Psoas muscle (tissue), 7 donors: ENCODE measurements at regions not wholly inside any gene's neighbourhood (a gene's known extent, or its start where the extent isn't known, plus 50 kb on each side); places are given as distances from the start of the nearest gene placed in this dataset.

Experiments used
- ATAC-seq, 4 donors: fragments of 200-7000 bp; cut with Tn5 transposase; one replicate each; pipeline ENCODE4 v1.9.1; 2020; ENCODE audit warnings: moderate library complexity in 3 of 4, mild to moderate bottlenecking in 2 of 4
- DNase-seq, 2 donors: peaks; one replicate each; pipeline ENCODE4 v3.0.0-alpha.2; 2020
- H3K27ac ChIP-seq: fragments of 200-600 bp; one replicate; pipeline ENCODE4 v1.8.0; 2022
- H3K27me3 ChIP-seq, 3 donors: fragments of 200-600 bp in 1 of 3; one replicate each; pipeline versions ENCODE4 v1.6.1 to v1.8.0; 2013 to 2022; ENCODE audit warnings: low read length in 2 of 3, mild to moderate bottlenecking in 2 of 3, moderate library complexity in 1 of 3; ENCODE audit not compliant: insufficient read depth in 3 of 3
- H3K36me3 ChIP-seq, 2 donors: fragments of 200-600 bp in 1 of 2; one replicate each; pipeline versions ENCODE4 v1.6.1 to v1.8.0; 2013 to 2022; ENCODE audit warnings: low read depth in 1 of 2, mild to moderate bottlenecking in 1 of 2, moderate library complexity in 1 of 2; ENCODE audit not compliant: insufficient read depth in 1 of 2
- H3K4me1 ChIP-seq: fragments of 200-600 bp; one replicate; pipeline ENCODE4 v1.8.0; 2022
- H3K4me3 ChIP-seq: fragments of 200-600 bp; one replicate; pipeline ENCODE4 v1.8.0; 2022; ENCODE audit warnings: mild to moderate bottlenecking
- H3K9me3 ChIP-seq: fragments of 200-600 bp; one replicate; pipeline ENCODE4 v1.8.0; 2022
- WGBS, 3 donors: extraction: QIAGEN DNeasy Blood & Tissue Kit; methylation state at CpG; one replicate each; pipeline versions ENCODE4 v1.1.6 to v1.1.7; 2013; 5-methylcytosine and 5-hydroxymethylcytosine counted together
- intact Hi-C, 2 donors: fragments of 100-400 bp; cut with DNase I; formaldehyde crosslinking; loops; one replicate each; pipeline versions ENCODE4 v1.11.0 to v1.14.2; 2022
- TF ChIP-seq, protein P1 (sequence below): fragments of 200-600 bp; IDR thresholded peaks from one replicate; pipeline ENCODE4 v1.8.0; 2022; ENCODE audit warnings: antibody characterized with exemption
- donor health status: healthy with polysubstance abuse.
- donor health status: DM: no; HTN: no; CAD: no; lungs with moderate emphysema.
- donor health status: Bipolar disorder and iron deficiency.
- donor health status: healthy.
- donor health status: DM: yes; HTN: yes; CAD: no.
- donor health status: DM: no; HTN: no; CAD: no.
- donor health status: DM: yes; HTN: yes; CAD: no.

- Histone ChIP-seq H3K27ac (no peak overlapping the region), H3K4me3 (no peak overlapping the region), H3K36me3 (no peaks in the 10 kb centered on the region), H3K27me3 (peaks cover 0 to 48% (median 2%) of the 10 kb centered on the region in 3 donors), H3K4me1 (no peaks in the 10 kb centered on the region), H3K9me3 (no peaks in the 10 kb centered on the region)
- DNase-seq (no peak), ATAC-seq (no peak)
- intact Hi-C loops, result no loop called here
- WGBS, 3 donors, result 62 to 67% (median 66%) methylated on average over 4 of the region's 4 CpGs
- TF ChIP-seq, protein P1, sequence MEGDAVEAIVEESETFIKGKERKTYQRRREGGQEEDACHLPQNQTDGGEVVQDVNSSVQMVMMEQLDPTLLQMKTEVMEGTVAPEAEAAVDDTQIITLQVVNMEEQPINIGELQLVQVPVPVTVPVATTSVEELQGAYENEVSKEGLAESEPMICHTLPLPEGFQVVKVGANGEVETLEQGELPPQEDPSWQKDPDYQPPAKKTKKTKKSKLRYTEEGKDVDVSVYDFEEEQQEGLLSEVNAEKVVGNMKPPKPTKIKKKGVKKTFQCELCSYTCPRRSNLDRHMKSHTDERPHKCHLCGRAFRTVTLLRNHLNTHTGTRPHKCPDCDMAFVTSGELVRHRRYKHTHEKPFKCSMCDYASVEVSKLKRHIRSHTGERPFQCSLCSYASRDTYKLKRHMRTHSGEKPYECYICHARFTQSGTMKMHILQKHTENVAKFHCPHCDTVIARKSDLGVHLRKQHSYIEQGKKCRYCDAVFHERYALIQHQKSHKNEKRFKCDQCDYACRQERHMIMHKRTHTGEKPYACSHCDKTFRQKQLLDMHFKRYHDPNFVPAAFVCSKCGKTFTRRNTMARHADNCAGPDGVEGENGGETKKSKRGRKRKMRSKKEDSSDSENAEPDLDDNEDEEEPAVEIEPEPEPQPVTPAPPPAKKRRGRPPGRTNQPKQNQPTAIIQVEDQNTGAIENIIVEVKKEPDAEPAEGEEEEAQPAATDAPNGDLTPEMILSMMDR, result no peak
Measured at GRCh38 chr12:111209811-111210210, 159.1 kb downstream of the PHETA1 start.

- Histone ChIP-seq H3K4me3 (no peak overlapping the region), H3K36me3 (no peaks in the 10 kb centered on the region), H3K27me3 (peaks cover 0 to 49% (median 2%) of the 10 kb centered on the region in 3 donors), H3K4me1 (no peaks in the 10 kb centered on the region), H3K9me3 (no peaks in the 10 kb centered on the region), H3K27ac (no peak overlapping the region)
- TF ChIP-seq, protein P1, result no peak
- ATAC-seq (no peak), DNase-seq (no peak)
- intact Hi-C loops, result no loop called here
- WGBS, 3 donors, result 38 to 58% (median 47%) methylated on average over 3 of the region's 3 CpGs
Measured at GRCh38 chr12:111207761-111208160, 161.1 kb downstream of the PHETA1 start.

DNA sequence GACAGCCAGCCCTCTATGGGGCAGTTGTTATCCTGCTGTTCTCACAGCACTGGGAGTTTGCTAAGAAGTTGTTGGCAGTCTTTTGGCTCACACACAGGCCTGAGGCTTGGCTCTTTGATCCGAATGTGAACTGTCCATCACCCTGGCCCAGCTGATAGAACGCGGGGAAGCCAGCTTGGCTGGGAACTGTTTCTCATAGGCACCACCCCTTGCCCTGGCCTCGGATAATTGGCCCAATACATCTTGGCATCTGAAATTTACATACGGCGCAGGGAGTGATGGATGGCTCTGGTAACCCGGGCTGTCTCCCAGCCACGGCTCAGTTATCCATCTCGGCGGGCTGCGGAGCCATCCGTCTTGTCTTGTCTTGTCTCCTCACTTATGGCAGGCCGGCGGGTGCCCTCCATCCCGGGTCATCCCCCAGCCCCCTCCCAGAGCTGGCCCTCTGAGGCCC is 164.1 kb downstream of the PHETA1 start:
- intact Hi-C loops, result no loop called here
- no peak for DNase-seq
- WGBS, 3 donors, result 58 to 65% (median 63%) methylated on average over 15 of the region's 15 CpGs
- ATAC-seq, result no peak
- no peaks in the 10 kb centered on the region for H3K4me1 ChIP-seq
- H3K4me3 ChIP-seq, result no peak overlapping the region
- H3K36me3 ChIP-seq, result no peaks in the 10 kb centered on the region
- H3K27ac ChIP-seq, result no peak overlapping the region
- H3K27me3 ChIP-seq, result peaks cover 0 to 53% (median 0%) of the 10 kb centered on the region in 3 donors
- TF ChIP-seq, protein P1, result no peak
- no peaks in the 10 kb centered on the region for H3K9me3 ChIP-seq

DNA sequence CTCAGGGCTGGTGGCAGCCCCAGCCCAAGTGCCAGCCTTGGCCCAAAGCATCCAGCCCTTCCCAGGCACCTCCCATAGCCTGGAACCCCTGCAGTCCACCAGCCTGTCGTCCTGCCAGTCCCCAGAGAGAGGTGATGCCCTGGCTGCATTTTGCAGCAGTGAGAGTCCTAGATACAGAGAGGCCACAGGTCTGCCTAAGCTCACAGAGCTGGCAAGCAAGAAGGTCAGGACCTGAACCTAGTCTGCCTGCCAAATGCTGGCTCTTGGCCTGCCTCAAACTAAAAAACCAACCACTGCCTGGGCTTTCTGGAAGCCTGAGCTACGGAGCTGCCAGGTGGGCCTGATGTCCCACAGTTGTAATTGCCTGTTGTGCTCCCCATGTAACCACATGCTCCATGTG is 164.9 kb downstream of the PHETA1 start:
- Histone ChIP-seq H3K27me3 (peaks cover 0 to 53% (median 0%) of the 10 kb centered on the region in 3 donors), H3K36me3 (no peaks in the 10 kb centered on the region), H3K27ac (no peak overlapping the region), H3K4me3 (no peak overlapping the region), H3K4me1 (no peaks in the 10 kb centered on the region), H3K9me3 (no peaks in the 10 kb centered on the region)
- ATAC-seq (no peak), DNase-seq (no peak)
- TF ChIP-seq, protein P1, result no peak
- 28 to 36% (median 33%) methylated on average over 2 of the region's 2 CpGs for WGBS, 3 donors
- intact Hi-C loops, result no loop called here

- no peak for ATAC-seq
- Histone ChIP-seq H3K27ac (no peak overlapping the region), H3K4me3 (no peak overlapping the region), H3K27me3 (peaks cover 0 to 48% (median 0%) of the 10 kb centered on the region in 3 donors), H3K36me3 (no peaks in the 10 kb centered on the region), H3K9me3 (no peaks in the 10 kb centered on the region), H3K4me1 (no peaks in the 10 kb centered on the region)
- no peak for DNase-seq
- intact Hi-C loops, result no loop called here
- TF ChIP-seq, protein P1, result no peak
- 77 to 87% (median 80%) methylated on average over 4 of the region's 4 CpGs for WGBS, 3 donors
Measured at GRCh38 chr12:111203446-111203845, 165.4 kb downstream of the PHETA1 start.
